Stimulated activated CD8-positive, alpha-beta memory T cell treated with anti-CD3 and anti-CD28 coated beads, Interleukin-4, amount 100 ng/mL, for 48 hours (primary cell): ENCODE measurements at regions not wholly inside any gene's neighbourhood (a gene's known extent, or its start where the extent isn't known, plus 50 kb on each side); places are given as distances from the start of the nearest gene placed in this dataset.
A peak's percentile ranks its signal among the peaks of the same experiment; 100 is the strongest.

Experiments
- DNase-seq: peaks from one replicate; pipeline ENCODE4 v3.0.0-alpha.2; 2020

- DNase-seq: no peak
These were observed 254.9 kb upstream of the EGLN3 start for GRCh38 chr14:34205799-34206198.

- no peak for DNase-seq
These were observed 253.9 kb upstream of the EGLN3 start for GRCh38 chr14:34204774-34205173.

GRCh38 chr14:34203251-34203722, 252.4 kb upstream of the EGLN3 start:
- DNase-seq: no peak

GRCh38 chr14:34201909-34202637, 251.2 kb upstream of the EGLN3 start:
- DNase-seq: no peak

GRCh38 chr14:34199585-34199984, 248.7 kb upstream of the EGLN3 start:
- peak; percentile 42 for DNase-seq

GRCh38 chr14:34198096-34198495, 247.2 kb upstream of the EGLN3 start:
- no peak for DNase-seq

GRCh38 chr14:34195964-34196363, 245.1 kb upstream of the EGLN3 start:
- DNase-seq: no peak

- DNase-seq: no peak
These were observed 239.8 kb upstream of the EGLN3 start for GRCh38 chr14:34190717-34191116.

GRCh38 chr14:34189866-34190265, 239.0 kb upstream of the EGLN3 start:
- no peak for DNase-seq

GRCh38 chr14:34187519-34188044, 236.7 kb upstream of the EGLN3 start:
- DNase-seq: no peak

GRCh38 chr14:34187061-34187460, 236.2 kb upstream of the EGLN3 start:
- DNase-seq: no peak

GRCh38 chr14:34184126-34184525, 233.3 kb upstream of the EGLN3 start:
- DNase-seq: no peak

GRCh38 chr14:34183478-34183877, 232.6 kb upstream of the EGLN3 start:
- no peak for DNase-seq

GRCh38 chr14:34181338-34181737, 230.5 kb upstream of the EGLN3 start:
- no peak for DNase-seq

GRCh38 chr14:34180869-34181268, 230.0 kb upstream of the EGLN3 start:
- no peak for DNase-seq

GRCh38 chr14:34180434-34180833, 229.6 kb upstream of the EGLN3 start:
- no peak for DNase-seq

GRCh38 chr14:34179727-34180126, 228.9 kb upstream of the EGLN3 start:
- no peak for DNase-seq

GRCh38 chr14:34177466-34177865, 226.6 kb upstream of the EGLN3 start:
- no peak for DNase-seq

- DNase-seq: no peak
These were observed 224.7 kb upstream of the EGLN3 start for GRCh38 chr14:34175574-34175973.

GRCh38 chr14:34174973-34175372, 224.1 kb upstream of the EGLN3 start:
- no peak for DNase-seq

- DNase-seq: no peak
These were observed 223.0 kb upstream of the EGLN3 start for GRCh38 chr14:34173916-34174315.

GRCh38 chr14:34172550-34173368, 221.9 kb upstream of the EGLN3 start:
- no peak for DNase-seq

GRCh38 chr14:34172173-34172451, 221.2 kb upstream of the EGLN3 start:
- no peak for DNase-seq
